ENCODE measurements at regions not wholly inside any gene's neighbourhood (a gene's known extent, or its start where the extent isn't known, plus 50 kb on each side); places are given as distances from the start of the nearest gene placed in this dataset.

- H3K36me3 Mint-ChIP-seq (ENCODE audit: low read depth), result no peaks in the 10 kb centered on the region
- no peaks in the 10 kb centered on the region for H3K4me1 Mint-ChIP-seq
- ATAC-seq, result no peak
- no peak overlapping the region for H3K4me3 Mint-ChIP-seq
- POLR2A ChIA-PET, result no interaction called here
- peaks cover 8% of the 10 kb centered on the region for H3K9me3 Mint-ChIP-seq (ENCODE audit: low read depth)
- intact Hi-C loops (cut with DNase I, micrococcal nuclease), result no loop called here
- H3K27ac Mint-ChIP-seq, result no peak overlapping the region
- no peak for DNase-seq
- no peaks in the 10 kb centered on the region for H3K27me3 Mint-ChIP-seq
- CTCF ChIA-PET, result no interaction called here
Observed at GRCh38 chr18:39935598-39935997, 2019.4 kb upstream of the PIK3C3 start.

GRCh38 chr18:39918847-39919246 is 2036.2 kb upstream of the PIK3C3 start:
- DNase-seq (no peak), ATAC-seq (no peak)
- ChIA-PET POLR2A (no interaction called here), CTCF (no interaction called here)
- Mint-ChIP-seq H3K27me3 (no peaks in the 10 kb centered on the region), H3K4me3 (no peak overlapping the region), H3K4me1 (no peaks in the 10 kb centered on the region), H3K36me3 (ENCODE audit: low read depth) (no peaks in the 10 kb centered on the region), H3K27ac (no peak overlapping the region), H3K9me3 (ENCODE audit: low read depth) (no peaks in the 10 kb centered on the region)
- intact Hi-C loops (cut with DNase I, micrococcal nuclease), result no loop called here

GRCh38 chr18:39913672-39914366 is 2041.2 kb upstream of the PIK3C3 start:
- intact Hi-C loops (cut with DNase I, micrococcal nuclease), result no loop called here
- no peaks in the 10 kb centered on the region for H3K4me1 Mint-ChIP-seq
- CTCF ChIA-PET, result interaction anchor here (0.6 kb wide), 1 partner anchor 31 kb away, joined by 3 read pairs; no protein-coding TSS in a partner anchor
- peaks cover 3% of the 10 kb centered on the region for H3K9me3 Mint-ChIP-seq (ENCODE audit: low read depth)
- H3K27me3 Mint-ChIP-seq, result no peaks in the 10 kb centered on the region
- POLR2A ChIA-PET, result no interaction called here
- no peak for ATAC-seq
- H3K4me3 Mint-ChIP-seq, result no peak overlapping the region
- H3K27ac Mint-ChIP-seq, result no peak overlapping the region
- DNase-seq, result no peak
- H3K36me3 Mint-ChIP-seq (ENCODE audit: low read depth), result no peaks in the 10 kb centered on the region

GRCh38 chr18:39911716-39912115 is 2043.3 kb upstream of the PIK3C3 start:
- no peak for DNase-seq
- Mint-ChIP-seq H3K4me1 (no peaks in the 10 kb centered on the region), H3K9me3 (ENCODE audit: low read depth) (peaks cover 9% of the 10 kb centered on the region), H3K27ac (no peak overlapping the region), H3K4me3 (no peak overlapping the region), H3K36me3 (ENCODE audit: low read depth) (no peaks in the 10 kb centered on the region), H3K27me3 (no peaks in the 10 kb centered on the region)
- POLR2A ChIA-PET, result no interaction called here
- no peak for ATAC-seq
- CTCF ChIA-PET, result interaction anchor here (0.6 kb wide), 1 partner anchor 1256 kb away, joined by 4 read pairs; no protein-coding TSS in a partner anchor
- intact Hi-C loops (cut with DNase I, micrococcal nuclease), result no loop called here

- ChIA-PET POLR2A (no interaction called here), CTCF (no interaction called here)
- Mint-ChIP-seq H3K4me3 (no peak overlapping the region), H3K27ac (no peak overlapping the region), H3K9me3 (ENCODE audit: low read depth) (peaks cover 11% of the 10 kb centered on the region), H3K36me3 (ENCODE audit: low read depth) (no peaks in the 10 kb centered on the region), H3K27me3 (no peaks in the 10 kb centered on the region), H3K4me1 (no peaks in the 10 kb centered on the region)
- DNase-seq (no peak), ATAC-seq (no peak)
- intact Hi-C loops (cut with DNase I, micrococcal nuclease), result no loop called here
Observed at GRCh38 chr18:39909706-39910105, 2045.3 kb upstream of the PIK3C3 start.

- peaks cover 4% of the 10 kb centered on the region for H3K9me3 Mint-ChIP-seq (ENCODE audit: low read depth)
- POLR2A ChIA-PET, result no interaction called here
- CTCF ChIA-PET, result no interaction called here
- no peak overlapping the region for H3K4me3 Mint-ChIP-seq
- H3K27ac Mint-ChIP-seq, result no peak overlapping the region
- ATAC-seq, result no peak
- intact Hi-C loops (cut with DNase I, micrococcal nuclease), result no loop called here
- no peak for DNase-seq
- H3K4me1 Mint-ChIP-seq, result no peaks in the 10 kb centered on the region
- no peaks in the 10 kb centered on the region for H3K27me3 Mint-ChIP-seq
- H3K36me3 Mint-ChIP-seq (ENCODE audit: low read depth), result no peaks in the 10 kb centered on the region
Observed at GRCh38 chr18:39886136-39886535, 2068.9 kb upstream of the PIK3C3 start.

GRCh38 chr18:39872651-39873050 is 2082.4 kb upstream of the PIK3C3 start:
- ATAC-seq (no peak), DNase-seq (no peak)
- ChIA-PET POLR2A (no interaction called here), CTCF (no interaction called here)
- Mint-ChIP-seq H3K36me3 (ENCODE audit: low read depth) (no peaks in the 10 kb centered on the region), H3K27ac (no peak overlapping the region), H3K9me3 (ENCODE audit: low read depth) (peaks cover 5% of the 10 kb centered on the region), H3K27me3 (no peaks in the 10 kb centered on the region), H3K4me3 (no peak overlapping the region), H3K4me1 (no peaks in the 10 kb centered on the region)
- intact Hi-C loops (cut with DNase I, micrococcal nuclease), result no loop called here

- no peaks in the 10 kb centered on the region for H3K27me3 Mint-ChIP-seq
- ChIA-PET CTCF (no interaction called here), POLR2A (no interaction called here)
- peaks cover 5% of the 10 kb centered on the region for H3K9me3 Mint-ChIP-seq (ENCODE audit: low read depth)
- no peak overlapping the region for H3K27ac Mint-ChIP-seq
- no peak for DNase-seq
- H3K36me3 Mint-ChIP-seq (ENCODE audit: low read depth), result no peaks in the 10 kb centered on the region
- no peak for ATAC-seq
- H3K4me1 Mint-ChIP-seq, result no peaks in the 10 kb centered on the region
- intact Hi-C loops (cut with DNase I, micrococcal nuclease), result no loop called here
- no peak overlapping the region for H3K4me3 Mint-ChIP-seq
Observed at GRCh38 chr18:39871961-39872360, 2083.1 kb upstream of the PIK3C3 start.

GRCh38 chr18:39870591-39870990 is 2084.4 kb upstream of the PIK3C3 start:
- CTCF ChIA-PET, result no interaction called here
- no peaks in the 10 kb centered on the region for H3K4me1 Mint-ChIP-seq
- POLR2A ChIA-PET, result no interaction called here
- DNase-seq (no peak), ATAC-seq (no peak)
- intact Hi-C loops (cut with DNase I, micrococcal nuclease), result no loop called here
- no peak overlapping the region for H3K27ac Mint-ChIP-seq
- H3K36me3 Mint-ChIP-seq (ENCODE audit: low read depth), result no peaks in the 10 kb centered on the region
- no peak overlapping the region for H3K4me3 Mint-ChIP-seq
- H3K9me3 Mint-ChIP-seq (ENCODE audit: low read depth), result peaks cover 2% of the 10 kb centered on the region
- H3K27me3 Mint-ChIP-seq, result no peaks in the 10 kb centered on the region

GRCh38 chr18:39863916-39864315 is 2091.1 kb upstream of the PIK3C3 start:
- H3K36me3 Mint-ChIP-seq (ENCODE audit: low read depth), result no peaks in the 10 kb centered on the region
- H3K4me1 Mint-ChIP-seq, result no peaks in the 10 kb centered on the region
- no peak overlapping the region for H3K4me3 Mint-ChIP-seq
- ChIA-PET CTCF (no interaction called here), POLR2A (no interaction called here)
- intact Hi-C loops (cut with DNase I, micrococcal nuclease), result no loop called here
- DNase-seq (no peak), ATAC-seq (no peak)
- H3K27me3 Mint-ChIP-seq, result no peaks in the 10 kb centered on the region
- H3K27ac Mint-ChIP-seq, result no peak overlapping the region
- no peaks in the 10 kb centered on the region for H3K9me3 Mint-ChIP-seq (ENCODE audit: low read depth)

- ATAC-seq (no peak), DNase-seq (no peak)
- Mint-ChIP-seq H3K4me1 (no peaks in the 10 kb centered on the region), H3K27me3 (no peaks in the 10 kb centered on the region), H3K36me3 (ENCODE audit: low read depth) (no peaks in the 10 kb centered on the region), H3K27ac (no peak overlapping the region), H3K9me3 (ENCODE audit: low read depth) (no peaks in the 10 kb centered on the region), H3K4me3 (no peak overlapping the region)
- POLR2A ChIA-PET, result no interaction called here
- intact Hi-C loops (cut with DNase I, micrococcal nuclease), result no loop called here
- CTCF ChIA-PET, result no interaction called here
Observed at GRCh38 chr18:39862341-39862740, 2092.7 kb upstream of the PIK3C3 start.

- no peaks in the 10 kb centered on the region for H3K27me3 Mint-ChIP-seq
- peaks cover 6% of the 10 kb centered on the region for H3K9me3 Mint-ChIP-seq (ENCODE audit: low read depth)
- H3K36me3 Mint-ChIP-seq (ENCODE audit: low read depth), result no peaks in the 10 kb centered on the region
- H3K4me3 Mint-ChIP-seq, result no peak overlapping the region
- no peak for ATAC-seq
- ChIA-PET POLR2A (no interaction called here), CTCF (no interaction called here)
- no peak for DNase-seq
- H3K27ac Mint-ChIP-seq, result no peak overlapping the region
- intact Hi-C loops (cut with DNase I, micrococcal nuclease), result no loop called here
- H3K4me1 Mint-ChIP-seq, result no peaks in the 10 kb centered on the region
Observed at GRCh38 chr18:39854291-39854690, 2100.7 kb upstream of the PIK3C3 start.

GRCh38 chr18:39846265-39846664 is 2108.8 kb upstream of the PIK3C3 start:
- no peak overlapping the region for H3K27ac Mint-ChIP-seq
- peaks cover 9% of the 10 kb centered on the region for H3K27me3 Mint-ChIP-seq
- H3K4me3 Mint-ChIP-seq, result no peak overlapping the region
- DNase-seq, result no peak
- no peaks in the 10 kb centered on the region for H3K9me3 Mint-ChIP-seq (ENCODE audit: low read depth)
- intact Hi-C loops (cut with DNase I, micrococcal nuclease), result no loop called here
- no peaks in the 10 kb centered on the region for H3K36me3 Mint-ChIP-seq (ENCODE audit: low read depth)
- POLR2A ChIA-PET, result interaction anchor here (0.7 kb wide), 1 partner anchor 48 kb away, joined by 5 read pairs; no protein-coding TSS in a partner anchor
- ATAC-seq, result no peak
- no peaks in the 10 kb centered on the region for H3K4me1 Mint-ChIP-seq
- CTCF ChIA-PET, result interaction anchor here (0.5 kb wide), 1 partner anchor 1267 kb away, joined by 3 read pairs; no protein-coding TSS in a partner anchor

All from activated CD4-positive, alpha-beta T cell treated with anti-CD3 and anti-CD28 coated beads for 36 hours (primary cell).